Loucy (cell line): ENCODE measurements at regions not wholly inside any gene's neighbourhood (a gene's known extent, or its start where the extent isn't known, plus 50 kb on each side); places are given as distances from the start of the nearest gene placed in this dataset.

ENCODE experiments used
- H2AFZ ChIP-seq: fragments of 200-600 bp; sonication (generic); 2 replicates; pipeline ENCODE4 v1.6.0; 2016; ENCODE audit warnings: antibody characterized with exemption, mild to moderate bottlenecking, low read length, moderate library complexity
- H3F3A ChIP-seq: fragments of 200-600 bp; 2 replicates; pipeline ENCODE4 v1.6.0; 2016; ENCODE audit warnings: antibody characterized with exemption, low read depth, mild to moderate bottlenecking
- H3K27me3 ChIP-seq: fragments of 200-600 bp; sonication (generic); 2 replicates; pipeline ENCODE4 v1.6.1; 2014; ENCODE audit warnings: low read length, mild to moderate bottlenecking; ENCODE audit not compliant: insufficient read depth, poor library complexity, severe bottlenecking
- H3K36me3 ChIP-seq: fragments of 200-600 bp; sonication (generic); 2 replicates; pipeline ENCODE4 v1.6.1; 2016; ENCODE audit warnings: low read length; ENCODE audit not compliant: insufficient read depth
- H3K4me1 ChIP-seq: fragments of 200-600 bp; sonication (generic); 2 replicates; pipeline ENCODE4 v1.5.1; 2014; ENCODE audit warnings: low read length, mild to moderate bottlenecking; ENCODE audit not compliant: insufficient read depth, poor library complexity, severe bottlenecking
- H3K4me2 ChIP-seq: fragments of 200-600 bp; sonication (generic); 2 replicates; pipeline ENCODE4 v1.6.0; 2014; ENCODE audit warnings: antibody characterized with exemption, low read length, low read depth, mild to moderate bottlenecking; ENCODE audit not compliant: poor library complexity, severe bottlenecking
- H3K4me3 ChIP-seq: fragments of 200-600 bp; sonication (generic); 2 replicates; pipeline ENCODE4 v1.5.1; 2014; ENCODE audit warnings: low read length, mild to moderate bottlenecking, mixed read lengths; ENCODE audit not compliant: poor library complexity, severe bottlenecking
- H3K79me2 ChIP-seq: fragments of 200-600 bp; sonication (generic); 2 replicates; pipeline ENCODE4 v1.6.1; 2014; ENCODE audit warnings: low read length; ENCODE audit not compliant: insufficient read depth
- H3K9ac ChIP-seq: fragments of 200-600 bp; sonication (generic); 2 replicates; pipeline ENCODE4 v1.6.0; 2014; ENCODE audit warnings: mild to moderate bottlenecking, low read depth, low read length, moderate library complexity; ENCODE audit not compliant: poor library complexity, severe bottlenecking
- H3K9me2 ChIP-seq: fragments of 200-600 bp; sonication (generic); replicated peaks from 2 replicates; pipeline ENCODE4 v1.6.1; 2016; ENCODE audit warnings: low read depth, low read length, mixed read lengths
- H3K9me3 ChIP-seq: fragments of 200-600 bp; sonication (generic); 2 replicates; pipeline ENCODE4 v1.6.1; 2014; ENCODE audit warnings: mild to moderate bottlenecking, antibody characterized with exemption, low read length, low read depth; ENCODE audit not compliant: insufficient read depth
- H4K20me1 ChIP-seq: fragments of 200-600 bp; sonication (generic); 2 replicates; pipeline ENCODE4 v1.6.0; 2014; ENCODE audit warnings: antibody characterized with exemption, low read length, mild to moderate bottlenecking; ENCODE audit not compliant: insufficient read depth, poor library complexity, severe bottlenecking
- CTCF ChIP-seq: fragments of 200-600 bp; sonication (generic); conservative IDR thresholded peaks from 2 replicates; pipeline ENCODE4 v1.5.1; 2014; ENCODE audit warnings: mild to moderate bottlenecking, antibody characterized with exemption, low read length
- EZH2phosphoT487 ChIP-seq: fragments of 200-600 bp; IDR thresholded peaks from 2 replicates; pipeline ENCODE4 v1.6.1; 2018; ENCODE audit warnings: antibody characterized with exemption, mild to moderate bottlenecking, moderate library complexity, borderline replicate concordance

GRCh38 chr5:164007064-164007463 lies 501.6 kb downstream of the MAT2B start:
- H3F3A ChIP-seq = no peaks in the 10 kb centered on the region
- no peak overlapping the region for H3K4me3 ChIP-seq
- no peaks in the 10 kb centered on the region for H3K36me3 ChIP-seq
- TF ChIP-seq EZH2phosphoT487 (no peak), CTCF (no peak)
- H3K27me3 ChIP-seq = no peaks in the 10 kb centered on the region
- no peak overlapping the region for H3K4me2 ChIP-seq
- H3K79me2 ChIP-seq = no peaks in the 10 kb centered on the region
- H2AFZ ChIP-seq = no peak overlapping the region
- H3K4me1 ChIP-seq = no peaks in the 10 kb centered on the region
- no peak overlapping the region for H3K9ac ChIP-seq
- H4K20me1 ChIP-seq = no peaks in the 10 kb centered on the region
- H3K9me2 ChIP-seq = no peaks in the 10 kb centered on the region
- H3K9me3 ChIP-seq = no peaks in the 10 kb centered on the region

GRCh38 chr5:164009621-164010020 lies 504.2 kb downstream of the MAT2B start:
- Histone ChIP-seq H3K36me3 (no peaks in the 10 kb centered on the region), H3K9me3 (no peaks in the 10 kb centered on the region), H3K9me2 (no peaks in the 10 kb centered on the region), H4K20me1 (no peaks in the 10 kb centered on the region), H3K79me2 (no peaks in the 10 kb centered on the region), H3K4me2 (no peak overlapping the region), H3K27me3 (no peaks in the 10 kb centered on the region), H3K9ac (no peak overlapping the region), H3K4me1 (no peaks in the 10 kb centered on the region), H2AFZ (no peak overlapping the region), H3F3A (no peaks in the 10 kb centered on the region), H3K4me3 (no peak overlapping the region)
- no peak for TF ChIP-seq CTCF
- TF ChIP-seq EZH2phosphoT487 = no peak

- Histone ChIP-seq H4K20me1 (no peaks in the 10 kb centered on the region), H3F3A (no peaks in the 10 kb centered on the region), H3K36me3 (no peaks in the 10 kb centered on the region), H2AFZ (no peak overlapping the region), H3K9ac (no peak overlapping the region), H3K4me2 (no peak overlapping the region), H3K9me2 (no peaks in the 10 kb centered on the region), H3K79me2 (no peaks in the 10 kb centered on the region), H3K27me3 (no peaks in the 10 kb centered on the region), H3K9me3 (no peaks in the 10 kb centered on the region), H3K4me3 (no peak overlapping the region), H3K4me1 (no peaks in the 10 kb centered on the region)
- TF ChIP-seq EZH2phosphoT487 = no peak
Measured at GRCh38 chr5:164010900-164011299, 505.5 kb downstream of the MAT2B start.

GRCh38 chr5:164012371-164012770 lies 507.0 kb downstream of the MAT2B start:
- Histone ChIP-seq H3K27me3 (no peaks in the 10 kb centered on the region), H3K4me3 (no peak overlapping the region), H3K4me2 (no peak overlapping the region), H3K9ac (no peak overlapping the region), H3K36me3 (no peaks in the 10 kb centered on the region), H3F3A (no peaks in the 10 kb centered on the region), H2AFZ (no peak overlapping the region), H3K79me2 (no peaks in the 10 kb centered on the region), H3K9me2 (no peaks in the 10 kb centered on the region), H3K9me3 (no peaks in the 10 kb centered on the region), H4K20me1 (no peaks in the 10 kb centered on the region), H3K4me1 (no peaks in the 10 kb centered on the region)
- TF ChIP-seq EZH2phosphoT487 (no peak), CTCF (no peak)
